ENCODE measurements at regions not wholly inside any gene's neighbourhood (a gene's known extent, or its start where the extent isn't known, plus 50 kb on each side); places are given as distances from the start of the nearest gene placed in this dataset.

- peak; percentile 4 for DNase-seq (ENCODE audit: low spot score)
Observed at GRCh38 chr3:76624164-76624563, 415.7 kb upstream of the ROBO2 start.

GRCh38 chr3:76627236-76627635 is 412.7 kb upstream of the ROBO2 start:
- no peak for DNase-seq (ENCODE audit: low spot score)

GRCh38 chr3:76631251-76631650 is 408.6 kb upstream of the ROBO2 start:
- DNase-seq (ENCODE audit: low spot score) = no peak

DNA sequence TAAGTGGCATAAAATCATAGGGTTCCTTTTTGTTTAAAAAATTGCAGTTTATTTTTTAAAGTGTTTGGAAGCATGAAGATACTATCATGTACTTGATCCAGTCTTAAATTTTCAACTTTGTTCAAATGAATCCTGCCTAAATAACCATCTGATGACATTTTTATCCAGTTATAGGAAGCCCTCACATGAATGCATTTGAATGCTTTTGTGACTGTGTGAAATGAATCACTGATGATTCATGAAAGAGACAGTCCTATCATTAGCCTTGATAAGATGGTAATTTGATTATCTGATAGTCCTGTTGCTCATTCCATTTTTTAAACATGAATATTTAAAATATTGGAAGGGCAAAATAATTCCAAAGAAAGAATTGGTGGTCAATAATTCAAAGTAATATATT is 401.9 kb upstream of the ROBO2 start:
- DNase-seq (ENCODE audit: low spot score) = no peak

- DNase-seq (ENCODE audit: low spot score) = no peak
Observed at GRCh38 chr3:76643623-76644304, 396.1 kb upstream of the ROBO2 start.

GRCh38 chr3:76644305-76644675 is 395.6 kb upstream of the ROBO2 start:
- no peak for DNase-seq (ENCODE audit: low spot score)

- DNase-seq (ENCODE audit: low spot score) = no peak
Observed at GRCh38 chr3:76645724-76646123, 394.2 kb upstream of the ROBO2 start.

GRCh38 chr3:76646921-76647562 is 392.9 kb upstream of the ROBO2 start:
- DNase-seq (ENCODE audit: low spot score) = no peak

- DNase-seq (ENCODE audit: low spot score) = no peak
Observed at GRCh38 chr3:76651784-76652183, 388.1 kb upstream of the ROBO2 start.

- DNase-seq (ENCODE audit: low spot score) = no peak
Observed at GRCh38 chr3:76652524-76652923, 387.4 kb upstream of the ROBO2 start.

- DNase-seq (ENCODE audit: low spot score) = no peak
Observed at GRCh38 chr3:76653640-76654251, 386.2 kb upstream of the ROBO2 start.

GRCh38 chr3:76656531-76657070 is 383.3 kb upstream of the ROBO2 start:
- DNase-seq (ENCODE audit: low spot score) = no peak

DNA sequence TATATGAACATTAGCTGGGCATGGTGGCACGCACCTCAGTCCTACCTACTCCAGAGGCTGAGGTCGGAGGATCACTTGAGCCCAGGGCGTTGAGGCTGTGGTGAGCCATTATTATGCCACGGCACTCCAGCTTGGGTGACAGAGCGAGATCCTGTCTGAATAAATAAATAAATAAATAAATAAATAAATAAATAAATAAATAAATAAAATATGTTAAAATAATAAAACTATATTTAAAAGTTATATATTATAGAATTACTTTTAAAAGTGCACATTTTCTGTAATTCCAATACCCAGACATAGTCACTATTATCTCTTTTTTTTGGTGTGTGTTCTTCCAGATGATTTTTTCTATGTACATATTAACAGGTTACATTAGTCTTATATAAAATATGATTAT is 382.0 kb upstream of the ROBO2 start:
- DNase-seq (ENCODE audit: low spot score) = no peak

- DNase-seq (ENCODE audit: low spot score) = no peak
Observed at GRCh38 chr3:76661527-76662250, 378.2 kb upstream of the ROBO2 start.

GRCh38 chr3:76664816-76665215 is 375.1 kb upstream of the ROBO2 start:
- no peak for DNase-seq (ENCODE audit: low spot score)

DNA sequence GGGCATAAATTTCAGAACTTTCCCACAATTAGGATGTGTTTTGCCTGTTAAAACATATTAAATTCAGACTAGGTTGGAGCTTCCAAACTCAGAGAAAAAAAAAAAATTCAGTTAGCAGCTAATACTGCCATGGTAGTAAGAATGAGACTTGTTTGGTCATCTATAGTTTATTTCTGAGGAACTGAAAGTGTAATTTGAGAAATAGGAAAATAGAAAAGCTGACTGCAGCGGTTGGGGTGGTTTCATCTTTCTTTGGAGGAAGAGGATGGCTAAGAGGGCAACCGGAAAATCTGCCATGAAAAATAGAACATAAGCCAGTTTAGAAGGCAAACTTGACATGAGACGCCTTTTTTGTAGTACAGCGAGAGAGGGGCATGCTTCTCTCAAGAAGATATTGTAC is 371.2 kb upstream of the ROBO2 start:
- DNase-seq (ENCODE audit: low spot score) = no peak

DNA sequence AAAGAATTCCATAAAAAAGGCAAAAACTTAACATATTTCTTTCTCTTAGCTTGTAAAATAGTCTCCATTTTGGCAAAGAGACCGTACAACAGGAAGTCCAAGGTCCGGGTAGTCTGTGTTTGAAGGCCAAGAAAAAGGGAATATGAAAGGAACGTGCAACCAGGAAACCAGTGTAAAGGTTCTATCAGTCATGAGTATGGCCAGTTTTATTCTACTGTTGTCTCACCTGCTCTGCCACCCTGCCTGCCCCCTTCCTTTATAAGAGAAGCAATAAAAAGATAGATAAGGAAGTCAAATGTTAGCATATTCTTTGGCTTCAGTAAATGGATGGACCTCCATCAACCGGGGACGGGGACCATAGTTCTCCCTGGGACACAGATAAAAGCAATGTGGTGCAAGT is 370.6 kb upstream of the ROBO2 start:
- no peak for DNase-seq (ENCODE audit: low spot score)

- no peak for DNase-seq (ENCODE audit: low spot score)
Observed at GRCh38 chr3:76673171-76673570, 366.7 kb upstream of the ROBO2 start.

GRCh38 chr3:76679541-76679940 is 360.4 kb upstream of the ROBO2 start:
- no peak for DNase-seq (ENCODE audit: low spot score)

GRCh38 chr3:76683256-76683655 is 356.6 kb upstream of the ROBO2 start:
- no peak for DNase-seq (ENCODE audit: low spot score)

- no peak for DNase-seq (ENCODE audit: low spot score)
Observed at GRCh38 chr3:76684946-76685345, 355.0 kb upstream of the ROBO2 start.

- peak; percentile 4 for DNase-seq (ENCODE audit: low spot score)
Observed at GRCh38 chr3:76685858-76686257, 354.0 kb upstream of the ROBO2 start.

DNA sequence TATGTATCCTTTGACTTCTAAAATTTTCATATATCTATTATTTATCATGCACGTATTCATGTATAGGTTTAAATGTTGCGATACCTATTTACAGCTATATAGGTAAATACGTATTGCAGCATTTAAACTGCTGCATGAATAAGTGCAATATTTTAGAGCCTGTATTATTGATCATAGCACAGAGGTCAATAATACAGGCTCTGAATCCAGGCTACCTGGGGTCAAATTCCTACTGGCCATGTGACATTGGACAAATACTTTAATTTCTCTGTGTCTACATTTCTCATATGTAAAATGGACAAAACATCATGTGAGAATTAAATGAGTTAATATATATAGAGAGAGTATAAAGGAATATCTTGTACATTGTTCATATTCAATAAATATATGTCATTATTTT is 352.9 kb upstream of the ROBO2 start:
- DNase-seq (ENCODE audit: low spot score) = no peak
